IPS DF 6.9 (cell line): ENCODE measurements at regions not wholly inside any gene's neighbourhood (a gene's known extent, or its start where the extent isn't known, plus 50 kb on each side); places are given as distances from the start of the nearest gene placed in this dataset.
"Not testable (repeated sequence)": the region's sequence is repeated elsewhere in the genome, so short reads cannot be mapped to it uniquely, and the experiment has no call there.

Source experiments
- DNase-seq: peaks from one replicate; pipeline ENCODE4 v3.0.0-alpha.2; 2013; ENCODE audit warnings: low read depth, low spot score
- H3K27ac ChIP-seq: one replicate; pipeline ENCODE4 v1.5.1; 2013; ENCODE audit warnings: low read length, control low read depth
- H3K27me3 ChIP-seq: 2 replicates; pipeline ENCODE4 v1.6.1; 2013; ENCODE audit warnings: mild to moderate bottlenecking, low read length; ENCODE audit not compliant: control insufficient read depth, insufficient read depth
- H3K36me3 ChIP-seq: 2 replicates; pipeline ENCODE4 v1.6.1; 2013; ENCODE audit warnings: low read length; ENCODE audit not compliant: control insufficient read depth, insufficient read depth
- H3K4me1 ChIP-seq: 2 replicates; pipeline ENCODE4 v1.6.1; 2013; ENCODE audit warnings: low read length; ENCODE audit not compliant: control insufficient read depth, insufficient read depth
- H3K4me3 ChIP-seq: 2 replicates; pipeline ENCODE4 v1.5.1; 2013; ENCODE audit warnings: mild to moderate bottlenecking, low read length
- H3K9me3 ChIP-seq: 2 replicates; pipeline ENCODE4 v1.6.1; 2013; ENCODE audit warnings: low read length, inconsistent platforms; ENCODE audit not compliant: control insufficient read depth, insufficient read depth
- WGBS: extraction: QIAGEN DNeasy Blood & Tissue Kit; methylation state at CpG from one replicate; pipeline ENCODE4 v1.1.7; 2013; ENCODE audit warnings: mixed read lengths, missing lambda C conversion rate; ENCODE audit not compliant: insufficient read length, insufficient coverage; 5-methylcytosine and 5-hydroxymethylcytosine counted together

DNA sequence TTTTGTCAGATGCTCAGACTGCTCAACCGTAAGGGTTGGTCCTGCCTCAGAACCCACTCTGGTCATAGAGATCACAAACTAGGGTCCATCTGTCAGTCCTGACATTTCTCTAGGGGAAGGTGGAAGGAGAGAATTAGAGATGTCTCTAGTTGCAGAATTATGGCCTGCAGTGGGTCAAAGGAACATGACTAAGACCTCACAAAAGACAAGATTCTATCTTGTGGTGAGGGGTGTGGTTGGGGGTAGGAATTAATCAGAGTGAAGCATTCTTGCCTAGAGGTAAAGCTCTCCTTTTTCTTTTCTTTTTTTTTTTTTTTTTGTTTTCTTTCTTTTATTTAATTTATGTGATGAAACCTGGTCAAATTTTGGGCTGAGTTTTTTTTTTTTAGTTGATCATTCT is 558.1 kb downstream of the CD109 start:
- not testable (repeated sequence) for H3K4me3 ChIP-seq, H3K27ac ChIP-seq, H3K9me3 ChIP-seq, H3K27me3 ChIP-seq, H3K4me1 ChIP-seq, H3K36me3 ChIP-seq, DNase-seq
- no CpG with 5 or more reads among the region's 1 CpG for WGBS

DNA sequence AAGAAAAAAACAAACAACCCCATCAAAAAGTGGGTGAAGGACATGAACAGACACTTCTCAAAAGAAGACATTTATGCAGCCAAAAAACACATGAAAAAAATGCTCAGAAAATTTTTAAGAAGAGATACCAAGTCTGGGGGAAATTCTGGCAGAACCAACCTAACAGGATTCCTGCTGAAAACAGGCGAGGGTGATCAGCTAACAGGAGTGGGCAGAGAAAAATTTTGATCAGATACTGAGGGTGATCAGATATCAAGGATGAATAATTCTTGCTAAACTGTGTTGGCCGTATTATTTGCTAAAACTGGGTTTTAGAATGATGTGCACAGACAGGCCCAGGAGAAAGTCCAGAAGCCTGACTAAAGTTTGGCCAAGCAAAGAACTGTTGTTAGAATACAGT is 557.3 kb downstream of the CD109 start:
- Histone ChIP-seq H3K27me3 (no peaks in the 10 kb centered on the region), H3K36me3 (no peaks in the 10 kb centered on the region), H3K9me3 (no peaks in the 10 kb centered on the region), H3K4me1 (no peaks in the 10 kb centered on the region), H3K27ac (no peak overlapping the region), H3K4me3 (no peak overlapping the region)
- no peak for DNase-seq
- no CpG with 5 or more reads among the region's 2 CpGs for WGBS

DNA sequence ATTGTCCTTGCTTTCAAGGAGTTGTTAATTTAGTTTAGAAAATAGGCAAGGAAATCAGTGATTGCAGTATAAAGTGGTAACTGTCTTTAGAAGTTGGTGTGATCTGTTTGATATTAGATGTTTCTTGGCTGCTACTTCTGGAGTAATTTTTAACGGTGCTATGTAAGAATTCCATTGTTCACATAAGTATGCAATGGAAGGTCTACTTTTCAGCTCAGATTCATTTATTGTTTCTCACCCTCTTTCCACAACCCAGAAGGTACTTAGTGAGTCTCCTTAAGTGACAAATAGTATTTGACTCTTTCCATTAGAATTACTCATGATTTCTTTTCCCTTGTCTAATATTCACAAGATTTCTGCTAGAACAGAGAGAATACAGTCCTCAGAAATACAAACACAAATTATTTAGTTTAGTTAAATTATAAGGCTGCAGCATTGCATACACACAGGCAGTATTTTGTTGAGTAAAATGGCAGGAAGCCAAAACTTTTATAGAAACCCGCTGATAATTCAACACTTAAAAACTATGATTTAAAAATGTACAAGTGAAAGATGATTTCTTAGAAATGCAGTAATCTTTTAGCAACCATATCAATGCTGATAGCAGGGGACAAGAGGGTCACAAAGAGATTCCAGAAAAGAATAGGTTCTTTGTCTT is 554.3 kb downstream of the CD109 start:
- Histone ChIP-seq H3K27ac (no peak overlapping the region), H3K9me3 (no peaks in the 10 kb centered on the region), H3K27me3 (no peaks in the 10 kb centered on the region), H3K4me1 (no peaks in the 10 kb centered on the region), H3K4me3 (no peak overlapping the region), H3K36me3 (no peaks in the 10 kb centered on the region)
- no CpG with 5 or more reads among the region's 2 CpGs for WGBS
- no peak for DNase-seq

GRCh38 chr6:74249658-74250057 is 553.7 kb downstream of the CD109 start:
- no peak for DNase-seq
- WGBS = no CpG with 5 or more reads among the region's 2 CpGs
- H3K4me3 ChIP-seq = no peak overlapping the region
- no peak overlapping the region for H3K27ac ChIP-seq
- no peaks in the 10 kb centered on the region for H3K27me3 ChIP-seq
- H3K36me3 ChIP-seq = no peaks in the 10 kb centered on the region
- no peaks in the 10 kb centered on the region for H3K9me3 ChIP-seq
- H3K4me1 ChIP-seq = no peaks in the 10 kb centered on the region

- H3K27me3 ChIP-seq = no peaks in the 10 kb centered on the region
- no CpG with 5 or more reads among the region's 2 CpGs for WGBS
- H3K27ac ChIP-seq = no peak overlapping the region
- H3K9me3 ChIP-seq = no peaks in the 10 kb centered on the region
- H3K4me3 ChIP-seq = no peak overlapping the region
- no peaks in the 10 kb centered on the region for H3K36me3 ChIP-seq
- no peak for DNase-seq
- no peaks in the 10 kb centered on the region for H3K4me1 ChIP-seq
Observed at GRCh38 chr6:74248966-74249365, 553.0 kb downstream of the CD109 start.

DNA sequence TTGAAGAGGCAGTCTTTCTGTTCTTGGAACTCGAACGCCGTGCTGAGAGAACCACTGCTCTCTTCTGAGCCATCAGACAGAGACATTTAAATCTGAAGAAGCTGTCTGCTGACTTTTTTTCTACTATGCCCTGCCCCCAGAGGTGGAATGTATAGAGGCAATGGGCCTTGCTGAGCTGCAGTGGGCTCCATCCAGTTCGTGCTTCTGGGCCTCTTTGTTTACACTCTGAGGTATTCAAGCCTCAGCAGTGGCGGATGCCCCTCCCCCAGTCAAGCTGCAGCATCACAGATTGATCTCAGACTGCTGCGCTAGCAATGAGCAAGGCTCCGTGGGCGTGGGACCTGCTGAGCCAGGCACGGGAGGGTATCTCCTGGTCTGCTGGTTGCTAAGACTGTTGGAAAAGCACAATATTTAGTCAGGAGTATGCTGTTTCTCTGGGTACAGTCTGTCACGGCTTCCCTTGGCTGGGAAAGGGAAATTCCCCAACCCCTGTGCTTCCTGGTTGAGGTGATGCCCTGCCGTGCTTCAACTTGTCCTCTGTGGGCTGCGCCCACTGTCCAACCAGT is 526.8 kb downstream of the CD109 start:
- H3K27ac ChIP-seq = no peak overlapping the region
- peaks cover 1% of the 10 kb centered on the region; the same call in 1 of the 2 replicates for H3K4me1 ChIP-seq
- no peaks in the 10 kb centered on the region for H3K27me3 ChIP-seq
- no peaks in the 10 kb centered on the region for H3K9me3 ChIP-seq
- no CpG with 5 or more reads among the region's 12 CpGs for WGBS
- H3K4me3 ChIP-seq = no peak overlapping the region
- H3K36me3 ChIP-seq = no peaks in the 10 kb centered on the region
- DNase-seq = no peak

- Histone ChIP-seq H3K36me3 (no peaks in the 10 kb centered on the region), H3K27ac (no peak overlapping the region), H3K4me3 (no peak overlapping the region), H3K27me3 (no peaks in the 10 kb centered on the region), H3K9me3 (no peaks in the 10 kb centered on the region), H3K4me1 (no peaks in the 10 kb centered on the region)
- DNase-seq = no peak
- WGBS = no CpG with 5 or more reads among the region's 2 CpGs
Observed at GRCh38 chr6:74213995-74214394, 518.0 kb downstream of the CD109 start.

DNA sequence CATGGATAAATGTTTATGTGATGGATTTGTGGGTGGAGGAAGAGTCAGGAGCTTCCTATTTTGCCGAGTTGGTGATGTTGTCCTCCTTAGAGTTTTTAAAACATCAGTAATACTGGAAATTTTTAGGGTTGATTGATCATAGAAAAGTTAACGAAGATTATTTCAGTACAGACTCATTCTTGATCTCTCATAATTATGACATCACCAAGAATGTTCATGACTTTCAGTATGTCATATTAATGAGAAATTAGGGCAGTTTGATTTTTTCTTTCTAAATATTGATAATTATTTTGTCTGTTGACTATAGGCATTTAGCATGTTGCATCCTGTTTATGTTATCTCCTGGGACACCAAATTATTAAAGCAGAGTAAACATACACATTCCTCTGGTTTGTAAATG is 512.2 kb downstream of the CD109 start:
- Histone ChIP-seq H3K9me3 (no peaks in the 10 kb centered on the region), H3K4me3 (no peak overlapping the region), H3K27me3 (no peaks in the 10 kb centered on the region), H3K27ac (no peak overlapping the region), H3K36me3 (no peaks in the 10 kb centered on the region), H3K4me1 (no peaks in the 10 kb centered on the region)
- DNase-seq = no peak
- WGBS = no CpG with 5 or more reads among the region's 2 CpGs

GRCh38 chr6:74199215-74199915 is 503.4 kb downstream of the CD109 start:
- H3K9me3 ChIP-seq = no peaks in the 10 kb centered on the region
- no peaks in the 10 kb centered on the region for H3K4me1 ChIP-seq
- no peak overlapping the region for H3K4me3 ChIP-seq
- H3K36me3 ChIP-seq = no peaks in the 10 kb centered on the region
- H3K27ac ChIP-seq = no peak overlapping the region
- WGBS = no CpG with 5 or more reads among the region's 4 CpGs
- no peaks in the 10 kb centered on the region for H3K27me3 ChIP-seq
- no peak for DNase-seq

DNA sequence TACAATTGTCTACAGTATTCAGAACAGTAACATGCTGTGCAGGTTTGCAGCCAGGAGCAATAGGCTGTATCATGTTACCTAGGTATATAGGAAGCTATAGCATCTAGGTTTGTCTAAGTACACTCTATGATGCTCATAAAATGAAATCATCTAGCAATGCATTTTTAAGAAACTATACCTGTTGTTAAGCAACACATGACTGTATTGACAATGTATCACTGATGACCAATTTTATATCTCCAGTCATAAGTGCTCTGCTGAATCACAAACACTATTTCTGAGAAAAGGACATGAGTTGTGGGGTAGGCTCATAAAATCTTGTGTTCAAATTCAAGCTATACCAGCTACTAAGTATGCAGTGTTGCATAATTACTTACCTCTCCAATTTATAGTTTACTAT is 501.3 kb downstream of the CD109 start:
- H3K27ac ChIP-seq = no peak overlapping the region
- no peaks in the 10 kb centered on the region for H3K36me3 ChIP-seq
- H3K4me1 ChIP-seq = no peaks in the 10 kb centered on the region
- H3K9me3 ChIP-seq = no peaks in the 10 kb centered on the region
- H3K4me3 ChIP-seq = no peak overlapping the region
- no peaks in the 10 kb centered on the region for H3K27me3 ChIP-seq
- DNase-seq = no peak

DNA sequence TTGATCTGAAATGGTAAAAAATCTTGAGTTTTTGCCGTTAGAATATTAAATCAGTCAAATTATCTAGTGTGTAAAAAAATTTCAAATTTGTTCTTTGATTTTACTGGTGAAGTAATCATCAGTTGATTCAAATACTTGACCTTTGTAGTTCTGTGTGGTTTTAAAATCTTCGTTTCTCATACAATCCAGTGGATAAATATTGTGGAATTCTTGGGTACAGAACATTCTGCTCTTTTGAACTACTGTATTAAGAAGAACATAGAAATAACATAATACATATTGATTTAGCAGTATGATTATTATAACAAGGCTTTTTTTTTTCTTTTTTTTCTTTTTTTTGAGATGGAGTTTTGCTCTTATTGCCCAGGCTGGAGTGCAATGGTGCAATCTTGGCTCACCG is 491.8 kb downstream of the CD109 start:
- WGBS = no CpG with 5 or more reads among the region's 3 CpGs

More for the DNA sequence above, 491.8 kb downstream of the CD109 start:
- H3K9me3 ChIP-seq = no peaks in the 10 kb centered on the region
- no peak overlapping the region for H3K4me3 ChIP-seq
- no peaks in the 10 kb centered on the region for H3K27me3 ChIP-seq
- H3K36me3 ChIP-seq = no peaks in the 10 kb centered on the region
- H3K4me1 ChIP-seq = no peaks in the 10 kb centered on the region
- no peak overlapping the region for H3K27ac ChIP-seq
- no peak for DNase-seq
